RWPE1 (cell line): ENCODE measurements at regions not wholly inside any gene's neighbourhood (a gene's known extent, or its start where the extent isn't known, plus 50 kb on each side); places are given as distances from the start of the nearest gene placed in this dataset.

ENCODE experiments used
- CTCF ChIA-PET: fragments of 350-600 bp; sonication (Branson Sonifier 250); formaldehyde crosslinking; extraction: SDS; loops from one replicate; lab custom pipeline; 2021; lab: Yijun Ruan, JAX
- POLR2A ChIA-PET: fragments of 400-600 bp; formaldehyde crosslinking; extraction: SDS; loops from one replicate; lab custom pipeline; 2020; ENCODE audit warnings: antibody characterized with exemption; ENCODE audit not compliant: low non-redundant PET; lab: Yijun Ruan, JAX
- DNase-seq: peaks from one replicate; pipeline ENCODE4 v3.0.0; 2012; ENCODE audit warnings: low spot score
- H3K27ac ChIP-seq: fragments of 450-650 bp; 2 replicates; pipeline ENCODE4 v1.5.1; 2017
- TF ChIP-seq, protein P1 (sequence below): fragments of 450-650 bp; conservative IDR thresholded peaks from 2 replicates; pipeline ENCODE4 v1.5.1; 2017; ENCODE audit warnings: low read depth, mild to moderate bottlenecking

GRCh38 chr2:156687715-156688114 lies 251.5 kb downstream of the GPD2 start:
- CTCF ChIA-PET, result interaction anchor here (0.5 kb wide), 1 partner anchor 9 kb away, joined by 5 read pairs; no protein-coding TSS in a partner anchor
- peak; percentile 22 for DNase-seq
- no peak overlapping the region for H3K27ac ChIP-seq
- POLR2A ChIA-PET, result no interaction called here
- TF ChIP-seq, protein P1, sequence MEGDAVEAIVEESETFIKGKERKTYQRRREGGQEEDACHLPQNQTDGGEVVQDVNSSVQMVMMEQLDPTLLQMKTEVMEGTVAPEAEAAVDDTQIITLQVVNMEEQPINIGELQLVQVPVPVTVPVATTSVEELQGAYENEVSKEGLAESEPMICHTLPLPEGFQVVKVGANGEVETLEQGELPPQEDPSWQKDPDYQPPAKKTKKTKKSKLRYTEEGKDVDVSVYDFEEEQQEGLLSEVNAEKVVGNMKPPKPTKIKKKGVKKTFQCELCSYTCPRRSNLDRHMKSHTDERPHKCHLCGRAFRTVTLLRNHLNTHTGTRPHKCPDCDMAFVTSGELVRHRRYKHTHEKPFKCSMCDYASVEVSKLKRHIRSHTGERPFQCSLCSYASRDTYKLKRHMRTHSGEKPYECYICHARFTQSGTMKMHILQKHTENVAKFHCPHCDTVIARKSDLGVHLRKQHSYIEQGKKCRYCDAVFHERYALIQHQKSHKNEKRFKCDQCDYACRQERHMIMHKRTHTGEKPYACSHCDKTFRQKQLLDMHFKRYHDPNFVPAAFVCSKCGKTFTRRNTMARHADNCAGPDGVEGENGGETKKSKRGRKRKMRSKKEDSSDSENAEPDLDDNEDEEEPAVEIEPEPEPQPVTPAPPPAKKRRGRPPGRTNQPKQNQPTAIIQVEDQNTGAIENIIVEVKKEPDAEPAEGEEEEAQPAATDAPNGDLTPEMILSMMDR, result no peak

DNA sequence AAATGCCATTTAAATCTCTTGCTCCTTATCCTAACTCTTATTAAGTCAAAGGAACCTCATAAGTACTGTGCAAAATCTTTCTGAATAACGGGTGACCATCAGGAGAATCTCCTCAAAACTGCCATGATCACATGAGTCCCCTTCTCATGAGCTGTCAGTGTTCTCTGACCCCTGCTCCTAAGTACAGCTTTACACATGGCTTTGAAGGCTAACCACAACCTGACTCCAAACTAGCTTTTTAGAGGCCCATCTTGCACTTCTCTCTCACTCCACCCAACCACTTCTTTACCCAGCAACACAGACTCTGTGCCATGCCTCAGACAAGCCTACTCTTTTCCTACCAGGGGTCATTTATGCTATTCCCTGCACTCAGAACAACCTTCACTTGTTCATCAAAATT lies 253.8 kb downstream of the GPD2 start:
- TF ChIP-seq, protein P1, result no peak
- DNase-seq, result no peak
- POLR2A ChIA-PET, result no interaction called here
- CTCF ChIA-PET, result interaction anchor here (0.6 to 0.7 kb wide), 2 partner anchors 16 to 447 kb away, joined by 3 read pairs; no protein-coding TSS in a partner anchor
- no peak overlapping the region for H3K27ac ChIP-seq

GRCh38 chr2:156691014-156691413 lies 254.8 kb downstream of the GPD2 start:
- ChIA-PET POLR2A (no interaction called here), CTCF (no interaction called here)
- DNase-seq, result no peak
- TF ChIP-seq, protein P1, result no peak
- H3K27ac ChIP-seq, result no peak overlapping the region

DNA sequence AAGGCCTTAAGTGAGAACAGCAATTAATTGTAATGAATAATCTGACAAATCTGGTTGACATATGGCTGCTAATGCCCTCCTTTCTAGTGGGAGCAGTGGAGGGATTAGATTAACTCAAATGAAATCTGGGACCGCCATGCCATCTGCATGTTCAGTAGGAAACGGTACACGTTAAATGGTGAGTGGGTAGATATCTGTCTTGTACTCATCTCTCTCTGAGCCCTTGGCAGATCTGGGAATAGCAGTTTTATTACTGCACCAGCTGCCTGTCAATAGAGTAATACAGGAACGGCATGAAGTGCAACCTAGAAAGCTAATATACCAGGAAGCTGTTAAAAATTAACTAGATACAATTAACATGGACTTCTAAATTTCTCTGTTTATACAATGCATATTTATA lies 258.8 kb downstream of the GPD2 start:
- DNase-seq, result no peak
- POLR2A ChIA-PET, result no interaction called here
- CTCF ChIA-PET, result no interaction called here
- no peak overlapping the region for H3K27ac ChIP-seq
- TF ChIP-seq, protein P1, result no peak

- POLR2A ChIA-PET, result no interaction called here
- no peak overlapping the region for H3K27ac ChIP-seq
- TF ChIP-seq, protein P1, result no peak
- DNase-seq, result no peak
- CTCF ChIA-PET, result no interaction called here
These were observed 259.4 kb downstream of the GPD2 start for GRCh38 chr2:156695595-156695994.

DNA sequence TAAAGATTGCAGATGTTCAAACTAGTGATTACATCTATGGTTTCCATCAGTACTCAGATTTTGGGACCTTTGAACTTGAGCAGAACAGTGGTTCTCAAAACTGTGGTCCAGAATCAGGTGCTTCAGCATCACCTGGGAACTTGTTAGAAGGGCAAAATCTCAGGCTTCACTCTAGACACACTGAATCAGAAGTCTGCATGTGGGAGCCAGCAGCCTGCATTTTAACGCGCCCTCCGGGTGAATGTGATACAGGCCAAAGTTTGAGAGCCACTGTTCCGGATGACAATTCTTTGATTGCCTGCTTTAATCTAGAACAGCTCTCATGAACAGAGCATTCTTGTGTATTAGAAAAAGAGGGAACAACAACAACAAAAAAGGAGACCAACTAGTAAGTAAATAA lies 261.7 kb downstream of the GPD2 start:
- no peak for DNase-seq
- TF ChIP-seq, protein P1, result no peak
- H3K27ac ChIP-seq, result no peak overlapping the region
- ChIA-PET CTCF (no interaction called here), POLR2A (no interaction called here)
